ENCODE measurements at regions not wholly inside any gene's neighbourhood (a gene's known extent, or its start where the extent isn't known, plus 50 kb on each side); places are given as distances from the start of the nearest gene placed in this dataset.
A peak's percentile ranks its signal among the peaks of the same experiment; 100 is the strongest.
"Not testable (repeated sequence)": the region's sequence is repeated elsewhere in the genome, so short reads cannot be mapped to it uniquely, and the experiment has no call there.

DNA sequence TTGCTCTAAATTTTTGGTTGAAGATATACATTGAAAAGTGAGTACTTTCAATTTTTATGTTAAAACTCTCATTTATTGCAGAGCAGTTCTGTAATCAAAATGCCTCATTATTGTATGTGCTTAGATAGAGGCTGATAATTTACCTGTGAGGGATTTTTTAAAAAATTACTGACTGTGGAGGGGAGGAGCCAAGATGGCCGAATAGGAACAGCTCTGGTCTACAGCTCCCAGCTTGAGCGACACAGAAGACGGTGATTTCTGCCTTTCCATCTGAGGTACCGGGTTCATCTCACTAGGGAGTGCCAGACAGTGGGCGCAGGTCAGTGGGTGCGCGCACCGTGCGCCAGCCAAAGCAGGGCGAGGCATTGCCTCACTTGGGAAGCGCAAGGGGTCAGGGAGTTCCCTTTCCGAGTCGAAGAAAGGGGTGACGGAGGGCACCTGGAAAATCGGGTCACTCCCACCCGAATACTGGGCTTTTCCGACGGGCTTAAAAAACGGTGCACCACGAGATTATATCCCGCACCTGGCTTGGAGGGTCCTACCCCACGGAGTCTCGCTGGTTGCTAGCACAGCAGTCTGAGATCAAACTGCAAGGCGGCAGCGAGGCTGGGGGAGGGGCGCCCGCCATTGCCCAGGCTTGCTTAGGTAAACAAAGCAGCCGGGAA lies 89.4 kb downstream of the DDX11 start:
- POLR2A ChIA-PET; CTCF ChIA-PET; DNase-seq (ENCODE audit: extremely low spot score): not testable (repeated sequence)
- TF ChIP-seq L3MBTL2 (conservative IDR thresholded peaks at IDR 0.05) (peak; percentile 83), NFRKB (IDR thresholded peaks at IDR 0.05) (peak; percentile 42; the same call in 1 of the 2 replicates)

DNA sequence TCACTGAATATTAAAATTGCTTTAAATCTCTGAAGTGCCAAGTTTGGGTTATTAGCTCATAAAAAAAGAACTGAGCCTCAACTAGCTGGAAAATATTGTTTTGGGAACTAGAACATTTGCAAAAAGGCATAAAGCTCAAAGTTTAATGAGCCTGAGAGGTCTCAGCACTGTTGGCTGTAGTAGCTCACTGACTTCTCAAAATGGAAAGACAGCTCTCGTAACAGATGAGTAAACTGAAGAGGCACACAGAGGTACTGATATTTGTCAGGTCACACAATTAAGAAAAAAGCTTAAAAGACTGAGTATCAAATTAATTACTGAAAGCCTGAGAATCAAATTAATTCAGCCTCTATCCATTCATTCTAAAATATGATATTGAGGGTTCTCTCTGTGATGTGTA lies 100.6 kb downstream of the DDX11 start:
- CTCF ChIA-PET; POLR2A ChIA-PET; DNase-seq (ENCODE audit: extremely low spot score): not testable (repeated sequence)

DNA sequence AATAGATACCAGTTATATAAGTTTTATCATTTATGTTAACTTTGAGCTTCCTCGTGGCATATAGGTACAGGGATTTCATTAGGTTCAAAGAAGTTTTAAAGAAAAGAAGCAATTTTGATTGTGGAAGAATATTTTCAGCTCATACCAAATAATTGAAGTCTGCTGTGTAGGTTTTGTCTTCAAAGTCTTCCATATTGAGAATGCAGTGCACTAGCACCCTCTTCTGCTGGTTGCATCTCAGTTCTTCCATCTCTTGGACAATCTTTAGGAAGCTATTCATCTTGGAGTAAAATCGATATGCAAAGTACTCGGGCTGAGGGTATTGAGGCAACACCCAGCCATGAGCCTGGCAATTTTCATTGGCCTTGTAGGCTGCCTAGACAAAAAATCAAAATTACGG lies 103.9 kb downstream of the DDX11 start:
- POLR2A ChIA-PET; CTCF ChIA-PET; DNase-seq (ENCODE audit: extremely low spot score): not testable (repeated sequence)

DNA sequence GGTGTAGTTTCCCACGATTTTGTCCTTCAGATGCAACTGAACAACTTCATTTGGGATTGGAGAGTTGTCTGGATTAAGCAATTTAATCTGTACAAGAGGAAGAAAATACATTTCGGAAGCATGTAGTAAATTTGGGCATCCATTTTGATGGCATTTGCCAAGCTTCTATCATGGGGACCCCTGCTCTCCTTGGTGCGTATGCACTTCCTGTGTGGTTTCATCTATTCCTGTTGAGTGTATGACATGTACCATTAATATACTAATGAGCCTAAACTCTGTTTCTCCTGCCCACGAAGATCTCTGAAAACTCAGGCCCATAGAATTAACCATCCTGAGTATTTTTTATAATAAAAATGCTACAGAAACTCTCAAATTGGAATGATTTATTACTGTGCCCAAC lies 105.2 kb downstream of the DDX11 start:
- POLR2A ChIA-PET; DNase-seq (ENCODE audit: extremely low spot score): not testable (repeated sequence)
- CTCF ChIA-PET, result interaction anchor here (0.5 kb wide), 1 partner anchor 101 kb away, joined by 4 read pairs; no protein-coding TSS in a partner anchor

DNA sequence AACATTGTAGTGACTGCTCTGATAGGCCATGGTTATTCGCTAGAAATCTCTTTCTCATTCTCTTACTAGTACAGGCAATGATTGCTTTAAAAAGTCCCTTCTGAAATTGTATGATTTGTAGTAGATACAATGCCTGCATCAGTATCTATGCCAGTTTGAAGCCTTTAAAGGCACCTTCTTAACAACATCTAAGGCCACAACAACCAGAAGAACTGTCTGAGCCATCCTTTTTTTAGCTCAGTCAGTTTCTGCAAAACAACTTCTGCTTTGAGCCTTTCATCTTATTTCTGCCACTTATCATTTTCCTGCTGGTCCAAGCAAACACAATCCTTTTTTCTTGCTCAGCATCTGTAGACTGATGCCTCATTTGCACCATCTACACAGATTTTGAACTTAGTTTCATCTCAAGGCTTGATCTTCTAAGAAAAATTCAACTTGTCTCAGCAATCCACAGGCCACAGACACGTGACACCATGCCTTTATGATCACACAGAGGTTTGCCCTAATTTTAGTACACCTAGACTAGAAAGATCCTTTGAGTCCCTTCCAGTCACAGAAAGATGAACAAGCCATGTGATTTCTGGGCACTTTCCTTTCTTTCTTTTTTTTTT lies 106.1 kb downstream of the DDX11 start:
- CTCF ChIA-PET; POLR2A ChIA-PET; DNase-seq (ENCODE audit: extremely low spot score): not testable (repeated sequence)

DNA sequence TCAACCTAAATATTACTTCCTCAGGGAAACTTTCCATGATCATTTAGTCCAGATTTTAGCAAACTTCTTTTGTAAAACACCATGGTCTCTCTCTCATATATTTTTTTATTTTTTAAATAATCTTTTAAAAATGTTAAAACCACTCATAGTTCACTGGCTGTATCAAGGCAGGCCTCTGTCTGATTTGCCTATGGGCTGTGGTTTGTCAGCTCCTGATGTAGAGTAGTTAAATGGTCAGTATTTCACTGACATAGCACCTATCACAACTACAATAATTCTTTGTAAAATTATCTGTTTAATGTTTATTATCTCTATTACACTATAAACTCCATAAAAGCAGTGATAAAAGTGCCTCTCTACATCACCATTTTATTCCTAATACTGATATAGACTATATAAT lies 108.9 kb downstream of the DDX11 start:
- DNase-seq (ENCODE audit: extremely low spot score); POLR2A ChIA-PET; CTCF ChIA-PET: not testable (repeated sequence)

DNA sequence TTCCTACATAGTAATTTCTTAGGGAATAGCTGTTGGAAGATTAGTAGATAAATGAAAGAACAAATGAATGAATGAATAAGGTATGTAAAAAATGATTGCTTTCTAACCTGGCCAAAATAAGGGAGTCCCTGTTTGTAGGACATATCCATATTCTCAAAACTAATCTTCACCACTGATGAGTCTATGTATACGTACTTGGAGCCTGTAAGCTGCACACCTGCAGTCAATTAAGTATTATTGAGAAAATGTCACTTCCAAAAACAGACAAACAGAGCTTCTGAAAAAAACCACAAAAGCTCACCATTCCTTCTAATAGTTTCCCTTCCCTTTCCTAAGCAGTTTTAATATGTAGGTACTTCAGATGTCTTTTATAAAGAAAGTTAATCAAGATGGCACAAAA lies 109.4 kb downstream of the DDX11 start:
- DNase-seq (ENCODE audit: extremely low spot score); CTCF ChIA-PET; POLR2A ChIA-PET: not testable (repeated sequence)

DNA sequence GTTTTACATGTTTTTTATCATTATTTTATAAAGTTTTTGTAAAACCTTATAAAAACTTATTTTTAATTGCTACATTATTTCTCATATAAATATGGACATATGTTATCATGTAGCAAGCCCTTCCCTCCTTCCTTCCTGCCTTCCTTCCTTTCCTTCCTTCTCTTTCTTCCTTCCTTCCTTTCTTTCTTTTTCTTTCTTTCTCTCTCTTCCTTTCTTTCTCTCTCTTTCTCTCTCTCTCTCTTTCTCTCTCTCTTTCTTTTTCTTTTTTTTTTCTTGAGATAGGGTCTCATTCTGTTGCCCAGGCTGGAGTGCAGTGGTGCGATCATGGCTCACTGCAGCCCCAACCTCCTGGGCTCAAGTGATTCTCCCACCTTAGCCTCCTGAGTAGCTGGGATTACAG lies 110.2 kb downstream of the DDX11 start:
- POLR2A ChIA-PET; CTCF ChIA-PET; DNase-seq (ENCODE audit: extremely low spot score): not testable (repeated sequence)

DNA sequence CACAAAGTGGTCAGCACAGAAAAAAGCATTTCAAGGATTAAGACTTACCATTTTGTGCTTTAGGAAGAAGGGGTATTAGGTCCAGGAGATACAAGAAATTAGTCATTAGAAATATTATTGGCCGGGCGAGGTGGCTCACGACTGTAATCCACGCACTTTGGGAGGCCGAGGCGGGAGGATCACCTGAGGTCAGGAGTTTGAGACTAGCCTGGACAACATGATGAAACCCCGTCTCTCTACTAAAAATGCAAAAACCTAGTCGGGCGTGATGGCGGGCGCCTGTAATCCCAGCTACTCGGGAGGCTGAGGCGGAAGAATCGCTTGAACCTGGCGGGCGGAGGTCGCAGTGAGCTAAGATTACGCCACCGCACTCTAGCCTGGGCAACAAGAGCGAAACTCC lies 111.0 kb downstream of the DDX11 start:
- POLR2A ChIA-PET; DNase-seq (ENCODE audit: extremely low spot score); CTCF ChIA-PET: not testable (repeated sequence)

DNA sequence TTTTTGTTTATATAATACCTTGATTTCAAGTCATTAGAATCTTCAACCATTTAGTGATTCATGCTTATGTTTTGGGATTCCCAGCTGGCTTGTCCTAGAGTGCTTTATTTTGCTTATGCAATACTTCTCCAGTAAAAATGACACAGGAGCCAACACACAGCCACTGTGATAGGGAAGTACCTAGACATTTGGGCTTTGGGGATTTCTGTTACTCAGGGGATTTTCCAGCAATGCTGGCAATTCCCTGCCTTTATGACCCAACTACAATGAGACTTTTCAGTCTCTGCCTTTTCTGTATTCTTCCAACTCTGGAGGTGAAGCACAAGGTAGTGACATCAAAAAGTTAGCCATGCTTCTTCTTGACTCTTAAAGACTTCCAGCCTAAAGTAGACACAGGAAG lies 119.0 kb downstream of the DDX11 start:
- POLR2A ChIA-PET; CTCF ChIA-PET; DNase-seq (ENCODE audit: extremely low spot score): not testable (repeated sequence)

DNA sequence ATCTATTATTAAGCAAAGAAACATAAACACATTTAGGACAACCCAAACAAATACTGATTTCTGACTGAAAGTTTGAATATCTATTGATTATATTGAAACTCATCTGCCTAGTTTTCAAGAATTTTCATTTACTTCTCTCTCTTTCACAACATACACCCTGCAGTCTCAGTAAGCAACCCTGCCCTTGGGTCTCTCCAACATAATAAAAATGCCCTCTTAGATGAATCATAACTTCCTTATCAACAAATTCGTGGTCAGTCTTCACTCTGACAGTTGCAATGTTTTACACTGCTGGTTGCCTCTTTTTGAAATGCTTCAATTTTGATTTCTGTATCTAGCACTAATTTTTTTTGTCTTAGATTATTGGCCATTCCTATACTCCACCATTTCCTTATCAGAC lies 122.0 kb downstream of the DDX11 start:
- DNase-seq (ENCODE audit: extremely low spot score); CTCF ChIA-PET; POLR2A ChIA-PET: not testable (repeated sequence)

DNA sequence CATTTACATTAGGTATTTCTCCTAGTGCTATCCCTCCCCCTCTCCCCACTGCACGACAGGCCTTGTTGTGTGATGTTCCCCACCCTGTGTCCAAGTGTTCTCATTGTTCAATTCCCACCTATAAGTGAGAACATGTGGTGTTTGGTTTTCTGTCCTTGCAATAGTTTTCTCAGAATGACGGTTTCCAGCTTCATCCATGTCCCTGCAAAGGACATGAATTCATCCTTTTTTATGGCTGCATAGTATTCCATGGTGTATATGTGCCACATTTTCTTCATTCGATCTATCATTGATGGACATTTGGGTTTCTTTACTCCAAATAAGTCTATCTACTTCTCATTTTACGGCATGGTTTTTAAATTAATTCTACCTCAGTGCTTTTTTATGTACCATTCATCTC lies 125.8 kb downstream of the DDX11 start:
- POLR2A ChIA-PET; DNase-seq (ENCODE audit: extremely low spot score); CTCF ChIA-PET: not testable (repeated sequence)

DNA sequence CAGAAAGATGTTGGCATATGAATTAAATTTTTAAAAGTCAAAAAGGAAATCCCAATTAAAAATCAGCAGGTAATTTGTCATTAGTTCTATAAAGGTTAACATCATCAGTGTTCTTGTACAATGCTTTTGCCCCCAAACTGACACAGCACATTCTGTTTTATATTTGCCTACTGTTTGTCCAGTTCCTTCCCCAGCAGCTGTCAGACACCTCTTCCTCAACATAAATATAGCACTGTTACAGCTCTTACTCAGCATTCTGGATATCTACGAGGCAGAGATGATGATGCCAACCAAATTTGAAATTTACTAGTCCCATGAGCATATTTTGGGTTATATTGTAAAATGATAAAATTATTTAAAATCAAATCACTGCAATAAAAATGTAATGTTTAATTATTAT lies 124.6 kb downstream of the SINHCAF start:
- no peak for DNase-seq (ENCODE audit: extremely low spot score)
- ChIA-PET POLR2A (no interaction called here), CTCF (no interaction called here)
- TF ChIP-seq CTBP1 (IDR thresholded peaks at IDR 0.05; ENCODE audit: borderline replicate concordance) (no peak), SUZ12 (IDR thresholded peaks at IDR 0.05) (no peak), HDGF (IDR thresholded peaks at IDR 0.05; ENCODE audit: borderline replicate concordance) (no peak), ARNT (IDR thresholded peaks at IDR 0.05) (no peak), L3MBTL2 (conservative IDR thresholded peaks at IDR 0.05) (no peak), TARDBP (IDR thresholded peaks at IDR 0.05) (no peak), FOXK2 (IDR thresholded peaks at IDR 0.05) (no peak), LEF1 (IDR thresholded peaks at IDR 0.05; ENCODE audit: borderline replicate concordance) (no peak), NFRKB (IDR thresholded peaks at IDR 0.05) (no peak), ZNF384 (IDR thresholded peaks at IDR 0.05) (no peak), SP1 (IDR thresholded peaks at IDR 0.05) (no peak)

Measured in HEK293T (cell line).